Upper lobe of right lung (tissue), 1 donor: ENCODE measurements at regions not wholly inside any gene's neighbourhood (a gene's known extent, or its start where the extent isn't known, plus 50 kb on each side); places are given as distances from the start of the nearest gene placed in this dataset.

Source experiments
- ATAC-seq: fragments of 200-7000 bp; cut with Tn5 transposase; one replicate; pipeline ENCODE4 v1.9.1; 2020; ENCODE audit warnings: mild to moderate bottlenecking, moderate library complexity
- DNase-seq: peaks from one replicate; pipeline ENCODE4 v3.0.0-alpha.2; 2020
- H3K27ac ChIP-seq: fragments of 200-600 bp; one replicate; pipeline ENCODE4 v1.8.0; 2022
- H3K27me3 ChIP-seq: fragments of 200-600 bp; one replicate; pipeline ENCODE4 v1.8.0; 2022; ENCODE audit warnings: mild to moderate bottlenecking
- H3K36me3 ChIP-seq: fragments of 200-600 bp; one replicate; pipeline ENCODE4 v1.8.0; 2022
- H3K4me1 ChIP-seq: fragments of 200-600 bp; one replicate; pipeline ENCODE4 v1.8.0; 2022
- H3K4me3 ChIP-seq: fragments of 200-600 bp; one replicate; pipeline ENCODE4 v1.8.0; 2022; ENCODE audit warnings: mild to moderate bottlenecking
- H3K9me3 ChIP-seq: fragments of 200-600 bp; one replicate; pipeline ENCODE4 v1.8.0; 2022
- intact Hi-C: fragments of 100-400 bp; cut with DNase I; formaldehyde crosslinking; loops from one replicate; pipeline ENCODE4 v1.11.0; 2022
- TF ChIP-seq, protein P1 (sequence below): fragments of 200-600 bp; IDR thresholded peaks from one replicate; pipeline ENCODE4 v1.8.0; 2022; ENCODE audit warnings: antibody characterized with exemption
- donor health status: DM: no; HTN: yes; CAD: no; lungs with severe emphysema.

- H3K4me1 ChIP-seq, result no peaks in the 10 kb centered on the region
- no peaks in the 10 kb centered on the region for H3K36me3 ChIP-seq
- no peaks in the 10 kb centered on the region for H3K27me3 ChIP-seq
- no peak overlapping the region for H3K4me3 ChIP-seq
- H3K9me3 ChIP-seq, result no peaks in the 10 kb centered on the region
- TF ChIP-seq, protein P1, sequence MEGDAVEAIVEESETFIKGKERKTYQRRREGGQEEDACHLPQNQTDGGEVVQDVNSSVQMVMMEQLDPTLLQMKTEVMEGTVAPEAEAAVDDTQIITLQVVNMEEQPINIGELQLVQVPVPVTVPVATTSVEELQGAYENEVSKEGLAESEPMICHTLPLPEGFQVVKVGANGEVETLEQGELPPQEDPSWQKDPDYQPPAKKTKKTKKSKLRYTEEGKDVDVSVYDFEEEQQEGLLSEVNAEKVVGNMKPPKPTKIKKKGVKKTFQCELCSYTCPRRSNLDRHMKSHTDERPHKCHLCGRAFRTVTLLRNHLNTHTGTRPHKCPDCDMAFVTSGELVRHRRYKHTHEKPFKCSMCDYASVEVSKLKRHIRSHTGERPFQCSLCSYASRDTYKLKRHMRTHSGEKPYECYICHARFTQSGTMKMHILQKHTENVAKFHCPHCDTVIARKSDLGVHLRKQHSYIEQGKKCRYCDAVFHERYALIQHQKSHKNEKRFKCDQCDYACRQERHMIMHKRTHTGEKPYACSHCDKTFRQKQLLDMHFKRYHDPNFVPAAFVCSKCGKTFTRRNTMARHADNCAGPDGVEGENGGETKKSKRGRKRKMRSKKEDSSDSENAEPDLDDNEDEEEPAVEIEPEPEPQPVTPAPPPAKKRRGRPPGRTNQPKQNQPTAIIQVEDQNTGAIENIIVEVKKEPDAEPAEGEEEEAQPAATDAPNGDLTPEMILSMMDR, result no peak
- ATAC-seq (no peak), DNase-seq (no peak)
- intact Hi-C loops, result no loop called here
- no peak overlapping the region for H3K27ac ChIP-seq
These were observed 172.0 kb downstream of the MC4R start for GRCh38 chr18:60200558-60200957.

- no peak overlapping the region for H3K4me3 ChIP-seq
- no peaks in the 10 kb centered on the region for H3K4me1 ChIP-seq
- ATAC-seq (no peak), DNase-seq (no peak)
- H3K27me3 ChIP-seq, result no peaks in the 10 kb centered on the region
- TF ChIP-seq, protein P1, result no peak
- no peaks in the 10 kb centered on the region for H3K36me3 ChIP-seq
- intact Hi-C loops, result no loop called here
- no peak overlapping the region for H3K27ac ChIP-seq
- H3K9me3 ChIP-seq, result no peaks in the 10 kb centered on the region
These were observed 173.1 kb downstream of the MC4R start for GRCh38 chr18:60199505-60199904.

DNA sequence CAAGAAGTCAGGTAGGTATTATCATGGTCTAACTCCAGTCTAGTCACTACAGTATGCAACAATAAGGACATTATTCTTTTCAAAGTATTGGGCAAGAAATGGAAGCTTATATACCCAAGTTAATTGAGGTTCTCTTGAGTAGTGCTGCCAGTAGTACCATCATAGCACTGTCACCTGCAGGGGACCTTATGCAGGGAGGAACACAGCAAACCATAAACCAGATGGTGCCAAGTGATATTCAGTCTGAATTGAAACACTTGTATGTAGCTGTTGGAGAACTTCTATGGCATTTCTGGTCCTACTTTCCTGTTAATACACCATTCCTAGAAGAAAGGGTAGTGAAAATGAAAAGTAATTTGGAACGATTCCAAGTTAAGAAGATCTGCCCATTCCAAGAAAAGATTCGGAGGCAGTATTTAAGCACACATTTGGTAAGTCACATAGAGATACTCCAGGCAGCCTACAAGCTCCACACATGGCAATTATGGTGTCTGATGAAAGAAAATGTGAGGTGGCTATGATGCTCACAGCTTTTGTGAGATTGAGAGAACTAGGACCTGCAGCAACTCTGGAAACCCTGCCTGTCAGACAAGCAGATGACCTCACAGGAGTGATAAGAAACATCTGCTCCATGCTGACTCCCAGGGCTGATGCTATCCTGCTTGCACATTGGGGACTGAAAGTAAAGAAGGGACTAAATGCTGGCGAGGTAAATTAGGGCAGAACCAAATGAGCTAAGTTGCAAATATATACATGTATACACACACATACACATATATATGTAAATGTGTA, 174.7 kb downstream of the MC4R start:
- no peak for ATAC-seq
- intact Hi-C loops, result no loop called here
- H3K4me3 ChIP-seq, result no peak overlapping the region
- no peak for DNase-seq
- H3K4me1 ChIP-seq, result no peaks in the 10 kb centered on the region
- H3K27me3 ChIP-seq, result no peaks in the 10 kb centered on the region
- H3K9me3 ChIP-seq, result no peaks in the 10 kb centered on the region
- TF ChIP-seq, protein P1, result no peak
- H3K27ac ChIP-seq, result no peak overlapping the region
- H3K36me3 ChIP-seq, result no peaks in the 10 kb centered on the region

- TF ChIP-seq, protein P1, result no peak
- no peaks in the 10 kb centered on the region for H3K9me3 ChIP-seq
- no peaks in the 10 kb centered on the region for H3K4me1 ChIP-seq
- ATAC-seq, result no peak
- H3K27ac ChIP-seq, result no peak overlapping the region
- DNase-seq, result no peak
- intact Hi-C loops, result no loop called here
- H3K36me3 ChIP-seq, result no peaks in the 10 kb centered on the region
- no peaks in the 10 kb centered on the region for H3K27me3 ChIP-seq
- no peak overlapping the region for H3K4me3 ChIP-seq
These were observed 175.6 kb downstream of the MC4R start for GRCh38 chr18:60196836-60197606.

GRCh38 chr18:60193780-60194179, 178.8 kb downstream of the MC4R start:
- ATAC-seq (no peak), DNase-seq (no peak)
- TF ChIP-seq, protein P1, result no peak
- Histone ChIP-seq H3K27ac (no peak overlapping the region), H3K36me3 (no peaks in the 10 kb centered on the region), H3K9me3 (no peaks in the 10 kb centered on the region), H3K27me3 (no peaks in the 10 kb centered on the region), H3K4me1 (no peaks in the 10 kb centered on the region), H3K4me3 (no peak overlapping the region)
- intact Hi-C loops, result no loop called here
